SK-N-MC (cell line): ENCODE measurements at regions not wholly inside any gene's neighbourhood (a gene's known extent, or its start where the extent isn't known, plus 50 kb on each side); places are given as distances from the start of the nearest gene placed in this dataset.

Experiments used
- EZH2 ChIP-seq: fragments of 200-600 bp; sonication (generic); IDR thresholded peaks from one replicate; pipeline ENCODE4 v1.6.1; 2017; ENCODE audit warnings: antibody characterized with exemption
- FOXP2 ChIP-seq: optimal IDR thresholded peaks from 2 replicates; pipeline ENCODE3; 2011; ENCODE audit warnings: mild to moderate bottlenecking, moderate library complexity; ENCODE audit not compliant: insufficient read depth; ENCODE audit errors: extremely low read length, control extremely low read depth
- POLR2AphosphoS5 ChIP-seq: IDR thresholded peaks from 2 replicates; pipeline ENCODE4 v1.6.1; 2012; ENCODE audit warnings: mild to moderate bottlenecking, low read depth, low read length, borderline replicate concordance

- TF ChIP-seq POLR2AphosphoS5, result no peak
- TF ChIP-seq EZH2, result no peak
- no peak for TF ChIP-seq FOXP2
These were observed 408.2 kb upstream of the TLE4 start for GRCh38 chr9:79163544-79163943.
